Glutamatergic neuron (in vitro differentiated cells): ENCODE measurements at regions not wholly inside any gene's neighbourhood (a gene's known extent, or its start where the extent isn't known, plus 50 kb on each side); places are given as distances from the start of the nearest gene placed in this dataset.

Experiments used
- DNase-seq: peaks from one replicate; pipeline ENCODE4 v3.0.0; 2022
- H3K27ac Mint-ChIP-seq: one replicate; pipeline ENCODE4 v1.8.0; 2020; ENCODE audit warnings: mild to moderate bottlenecking, mixed read lengths, inconsistent platforms; ENCODE audit not compliant: unreplicated experiment
- H3K27me3 Mint-ChIP-seq: one replicate; pipeline ENCODE4 v1.8.0; 2020; ENCODE audit warnings: mild to moderate bottlenecking, moderate library complexity, mixed read lengths, inconsistent platforms; ENCODE audit not compliant: unreplicated experiment
- H3K36me3 Mint-ChIP-seq: one replicate; pipeline ENCODE4 v1.8.0; 2020; ENCODE audit warnings: mild to moderate bottlenecking, mixed read lengths, inconsistent platforms; ENCODE audit not compliant: unreplicated experiment
- H3K4me1 Mint-ChIP-seq: one replicate; pipeline ENCODE4 v1.8.0; 2020; ENCODE audit warnings: mild to moderate bottlenecking, low read depth, mixed read lengths, inconsistent platforms; ENCODE audit not compliant: unreplicated experiment
- H3K4me3 Mint-ChIP-seq: one replicate; pipeline ENCODE4 v1.8.0; 2020; ENCODE audit warnings: mild to moderate bottlenecking, mixed read lengths, inconsistent platforms; ENCODE audit not compliant: unreplicated experiment
- H3K9me3 Mint-ChIP-seq: one replicate; pipeline ENCODE4 v1.8.0; 2020; ENCODE audit warnings: mild to moderate bottlenecking, moderate library complexity, mixed read lengths, inconsistent platforms; ENCODE audit not compliant: unreplicated experiment
- TF ChIP-seq, protein P1 (sequence below): fragments of 200-600 bp; sonication (generic); IDR thresholded peaks from one replicate; pipeline ENCODE4 v1.5.0; 2021; ENCODE audit not compliant: partially characterized antibody, unreplicated experiment

DNA sequence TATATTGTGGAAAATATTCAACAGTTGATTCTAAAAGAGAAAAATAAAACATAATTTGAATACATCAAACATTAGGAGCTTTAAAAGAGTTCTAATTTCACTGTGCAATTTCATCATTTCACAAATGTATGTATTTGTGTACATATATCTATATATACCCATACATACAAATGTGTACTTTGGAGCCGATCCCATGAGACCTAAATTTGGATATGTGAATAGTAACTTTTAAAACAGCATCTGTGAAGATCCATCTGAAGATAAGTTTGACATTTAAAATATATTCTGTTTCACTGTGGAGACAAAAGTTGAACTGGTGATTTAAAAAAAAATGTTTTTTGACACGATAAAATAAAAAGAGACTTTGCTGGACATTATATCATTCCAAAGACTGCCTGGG is 374.0 kb downstream of the TMA16 start:
- DNase-seq: no peak
- H3K27ac Mint-ChIP-seq: no peak overlapping the region
- no peak overlapping the region for H3K4me3 Mint-ChIP-seq
- H3K36me3 Mint-ChIP-seq: no peaks in the 10 kb centered on the region
- no peaks in the 10 kb centered on the region for H3K9me3 Mint-ChIP-seq
- TF ChIP-seq, protein P1, sequence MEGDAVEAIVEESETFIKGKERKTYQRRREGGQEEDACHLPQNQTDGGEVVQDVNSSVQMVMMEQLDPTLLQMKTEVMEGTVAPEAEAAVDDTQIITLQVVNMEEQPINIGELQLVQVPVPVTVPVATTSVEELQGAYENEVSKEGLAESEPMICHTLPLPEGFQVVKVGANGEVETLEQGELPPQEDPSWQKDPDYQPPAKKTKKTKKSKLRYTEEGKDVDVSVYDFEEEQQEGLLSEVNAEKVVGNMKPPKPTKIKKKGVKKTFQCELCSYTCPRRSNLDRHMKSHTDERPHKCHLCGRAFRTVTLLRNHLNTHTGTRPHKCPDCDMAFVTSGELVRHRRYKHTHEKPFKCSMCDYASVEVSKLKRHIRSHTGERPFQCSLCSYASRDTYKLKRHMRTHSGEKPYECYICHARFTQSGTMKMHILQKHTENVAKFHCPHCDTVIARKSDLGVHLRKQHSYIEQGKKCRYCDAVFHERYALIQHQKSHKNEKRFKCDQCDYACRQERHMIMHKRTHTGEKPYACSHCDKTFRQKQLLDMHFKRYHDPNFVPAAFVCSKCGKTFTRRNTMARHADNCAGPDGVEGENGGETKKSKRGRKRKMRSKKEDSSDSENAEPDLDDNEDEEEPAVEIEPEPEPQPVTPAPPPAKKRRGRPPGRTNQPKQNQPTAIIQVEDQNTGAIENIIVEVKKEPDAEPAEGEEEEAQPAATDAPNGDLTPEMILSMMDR: no peak
- peaks cover 2% of the 10 kb centered on the region for H3K27me3 Mint-ChIP-seq
- no peaks in the 10 kb centered on the region for H3K4me1 Mint-ChIP-seq

DNA sequence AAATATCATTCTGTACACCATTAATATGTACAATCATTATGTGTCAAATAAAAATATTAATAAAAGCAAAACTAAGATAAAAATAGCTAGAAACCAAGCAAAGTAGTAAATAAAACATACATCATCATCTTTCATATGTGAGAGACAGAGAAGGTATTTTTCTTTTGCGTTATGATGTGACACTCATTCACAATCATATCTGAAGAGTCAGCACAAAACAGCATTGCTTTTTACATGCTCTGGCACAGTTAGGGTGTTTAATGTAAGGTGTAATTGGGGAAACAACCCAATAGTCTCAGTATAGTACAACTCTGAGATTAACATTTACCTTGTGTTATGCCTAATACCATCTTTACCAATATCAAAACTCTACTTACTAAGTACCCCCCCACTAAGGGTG is 376.6 kb downstream of the TMA16 start:
- H3K27me3 Mint-ChIP-seq: peaks cover 2% of the 10 kb centered on the region
- H3K36me3 Mint-ChIP-seq: no peaks in the 10 kb centered on the region
- H3K27ac Mint-ChIP-seq: no peak overlapping the region
- no peaks in the 10 kb centered on the region for H3K9me3 Mint-ChIP-seq
- no peak for DNase-seq
- TF ChIP-seq, protein P1: no peak
- no peak overlapping the region for H3K4me3 Mint-ChIP-seq
- no peaks in the 10 kb centered on the region for H3K4me1 Mint-ChIP-seq

DNA sequence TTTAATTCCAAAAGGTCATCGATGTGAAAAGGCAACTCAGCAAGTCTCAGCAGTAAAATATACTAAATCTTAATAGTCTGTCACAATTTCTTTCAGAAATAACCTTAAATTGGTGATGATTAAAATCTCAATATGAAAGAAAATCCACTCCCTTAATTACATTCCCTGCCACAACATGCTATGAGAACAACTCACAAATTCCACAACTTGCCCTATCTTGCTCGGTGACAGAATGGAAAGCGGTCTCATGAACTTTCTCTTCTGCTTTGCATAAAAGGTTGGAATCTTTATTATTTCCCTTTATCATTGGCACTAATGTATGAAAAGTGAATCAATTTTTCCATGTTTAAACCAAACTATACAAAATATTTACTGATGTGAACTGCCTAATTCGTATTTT is 380.8 kb downstream of the TMA16 start:
- H3K4me3 Mint-ChIP-seq: no peak overlapping the region
- H3K4me1 Mint-ChIP-seq: no peaks in the 10 kb centered on the region
- no peaks in the 10 kb centered on the region for H3K27me3 Mint-ChIP-seq
- no peak overlapping the region for H3K27ac Mint-ChIP-seq
- TF ChIP-seq, protein P1: no peak
- no peaks in the 10 kb centered on the region for H3K36me3 Mint-ChIP-seq
- no peak for DNase-seq
- H3K9me3 Mint-ChIP-seq: no peaks in the 10 kb centered on the region

GRCh38 chr4:163878336-163879121 is 384.0 kb downstream of the TMA16 start:
- no peaks in the 10 kb centered on the region for H3K36me3 Mint-ChIP-seq
- H3K4me1 Mint-ChIP-seq: no peaks in the 10 kb centered on the region
- no peak for DNase-seq
- H3K9me3 Mint-ChIP-seq: no peaks in the 10 kb centered on the region
- H3K27me3 Mint-ChIP-seq: no peaks in the 10 kb centered on the region
- no peak overlapping the region for H3K27ac Mint-ChIP-seq
- no peak overlapping the region for H3K4me3 Mint-ChIP-seq
- TF ChIP-seq, protein P1: no peak

- H3K27me3 Mint-ChIP-seq: no peaks in the 10 kb centered on the region
- no peaks in the 10 kb centered on the region for H3K36me3 Mint-ChIP-seq
- H3K4me3 Mint-ChIP-seq: no peak overlapping the region
- TF ChIP-seq, protein P1: no peak
- H3K4me1 Mint-ChIP-seq: peaks cover 9% of the 10 kb centered on the region
- DNase-seq: no peak
- H3K9me3 Mint-ChIP-seq: peaks cover 2% of the 10 kb centered on the region
- H3K27ac Mint-ChIP-seq: no peak overlapping the region
Observed at GRCh38 chr4:163892417-163892816, 397.9 kb downstream of the TMA16 start.
